Activated T-helper 2 cell treated with anti-CD3 and anti-CD28 coated beads, Interferon-gamma antibody, Interleukin-2, Interleukin-4, amounts not matched to agents 10 μg/mL and 5 μg/mL and 100 μg/mL, durations not matched to agents 14 hours and 24 hours and 36 hours (primary cell): ENCODE measurements at regions not wholly inside any gene's neighbourhood (a gene's known extent, or its start where the extent isn't known, plus 50 kb on each side); places are given as distances from the start of the nearest gene placed in this dataset.

Experiments used
- DNase-seq: peaks from one replicate; pipeline ENCODE4 v3.0.0; 2021; ENCODE audit warnings: low spot score
- H3K27ac Mint-ChIP-seq: one replicate; pipeline ENCODE4 v1.8.0; 2021; ENCODE audit warnings: mixed read lengths
- H3K27me3 Mint-ChIP-seq: one replicate; pipeline ENCODE4 v1.8.0; 2021; ENCODE audit warnings: low read depth, mixed read lengths
- H3K36me3 Mint-ChIP-seq: one replicate; pipeline ENCODE4 v1.8.0; 2021; ENCODE audit warnings: low read depth, mixed read lengths
- H3K4me1 Mint-ChIP-seq: one replicate; pipeline ENCODE4 v1.8.0; 2021; ENCODE audit warnings: low read depth, mixed read lengths
- H3K4me3 Mint-ChIP-seq: one replicate; pipeline ENCODE4 v1.8.0; 2021; ENCODE audit warnings: low read depth, mild to moderate bottlenecking, moderate library complexity, mixed read lengths
- H3K9me3 Mint-ChIP-seq: one replicate; pipeline ENCODE4 v1.8.0; 2021; ENCODE audit warnings: mixed read lengths
- intact Hi-C: fragments of 100-400 bp; cut with micrococcal nuclease; formaldehyde crosslinking; loops from one replicate; pipeline ENCODE4 v1.15.1; 2023

- H3K9me3 Mint-ChIP-seq: no peaks in the 10 kb centered on the region
- H3K27ac Mint-ChIP-seq: no peak overlapping the region
- H3K4me3 Mint-ChIP-seq: no peak overlapping the region
- H3K36me3 Mint-ChIP-seq: no peaks in the 10 kb centered on the region
- DNase-seq: no peak
- no peaks in the 10 kb centered on the region for H3K4me1 Mint-ChIP-seq
- intact Hi-C loops: no loop called here
- no peaks in the 10 kb centered on the region for H3K27me3 Mint-ChIP-seq
These were observed 740.4 kb downstream of the TUSC7 start for GRCh38 chr3:117450026-117450425.

- intact Hi-C loops: no loop called here
- Mint-ChIP-seq H3K36me3 (no peaks in the 10 kb centered on the region), H3K27me3 (no peaks in the 10 kb centered on the region), H3K4me3 (no peak overlapping the region), H3K27ac (no peak overlapping the region), H3K4me1 (no peaks in the 10 kb centered on the region), H3K9me3 (no peaks in the 10 kb centered on the region)
- DNase-seq: no peak
These were observed 744.7 kb downstream of the TUSC7 start for GRCh38 chr3:117454254-117454653.

- intact Hi-C loops: no loop called here
- H3K27me3 Mint-ChIP-seq: no peaks in the 10 kb centered on the region
These were observed 745.3 kb downstream of the TUSC7 start for GRCh38 chr3:117454908-117455307.

GRCh38 chr3:117455782-117456181 lies 746.2 kb downstream of the TUSC7 start:
- Mint-ChIP-seq H3K9me3 (no peaks in the 10 kb centered on the region), H3K4me1 (no peaks in the 10 kb centered on the region), H3K4me3 (no peak overlapping the region), H3K36me3 (no peaks in the 10 kb centered on the region), H3K27ac (no peak overlapping the region), H3K27me3 (no peaks in the 10 kb centered on the region)
- DNase-seq: no peak
- intact Hi-C loops: no loop called here

More at GRCh38 chr3:117454908-117455307, 745.3 kb downstream of the TUSC7 start:
- Mint-ChIP-seq H3K9me3 (no peaks in the 10 kb centered on the region), H3K27ac (no peak overlapping the region), H3K4me3 (no peak overlapping the region), H3K36me3 (no peaks in the 10 kb centered on the region), H3K4me1 (no peaks in the 10 kb centered on the region)
- DNase-seq: no peak

- no peak overlapping the region for H3K27ac Mint-ChIP-seq
- H3K27me3 Mint-ChIP-seq: no peaks in the 10 kb centered on the region
- DNase-seq: no peak
- no peaks in the 10 kb centered on the region for H3K4me1 Mint-ChIP-seq
- H3K36me3 Mint-ChIP-seq: no peaks in the 10 kb centered on the region
- no peak overlapping the region for H3K4me3 Mint-ChIP-seq
- no peaks in the 10 kb centered on the region for H3K9me3 Mint-ChIP-seq
- intact Hi-C loops: no loop called here
These were observed 753.9 kb downstream of the TUSC7 start for GRCh38 chr3:117463276-117464115.

- no peaks in the 10 kb centered on the region for H3K4me1 Mint-ChIP-seq
- no peaks in the 10 kb centered on the region for H3K27me3 Mint-ChIP-seq
- no peak overlapping the region for H3K4me3 Mint-ChIP-seq
- H3K9me3 Mint-ChIP-seq: no peaks in the 10 kb centered on the region
- intact Hi-C loops: no loop called here
- no peak overlapping the region for H3K27ac Mint-ChIP-seq
- no peaks in the 10 kb centered on the region for H3K36me3 Mint-ChIP-seq
- DNase-seq: no peak
These were observed 762.3 kb downstream of the TUSC7 start for GRCh38 chr3:117471831-117472230.

- no peaks in the 10 kb centered on the region for H3K36me3 Mint-ChIP-seq
- H3K9me3 Mint-ChIP-seq: no peaks in the 10 kb centered on the region
- no peak for DNase-seq
- H3K4me3 Mint-ChIP-seq: no peak overlapping the region
- no peaks in the 10 kb centered on the region for H3K27me3 Mint-ChIP-seq
- intact Hi-C loops: no loop called here
- no peaks in the 10 kb centered on the region for H3K4me1 Mint-ChIP-seq
- no peak overlapping the region for H3K27ac Mint-ChIP-seq
These were observed 764.5 kb downstream of the TUSC7 start for GRCh38 chr3:117473981-117474538.

GRCh38 chr3:117476572-117476971 lies 767.0 kb downstream of the TUSC7 start:
- no peaks in the 10 kb centered on the region for H3K27me3 Mint-ChIP-seq
- no peaks in the 10 kb centered on the region for H3K9me3 Mint-ChIP-seq
- intact Hi-C loops: no loop called here
- no peaks in the 10 kb centered on the region for H3K36me3 Mint-ChIP-seq
- H3K4me1 Mint-ChIP-seq: no peaks in the 10 kb centered on the region
- H3K4me3 Mint-ChIP-seq: no peak overlapping the region
- DNase-seq: no peak
- H3K27ac Mint-ChIP-seq: no peak overlapping the region

GRCh38 chr3:117477214-117477755 lies 767.7 kb downstream of the TUSC7 start:
- no peaks in the 10 kb centered on the region for H3K4me1 Mint-ChIP-seq
- H3K4me3 Mint-ChIP-seq: no peak overlapping the region
- no peaks in the 10 kb centered on the region for H3K36me3 Mint-ChIP-seq
- intact Hi-C loops: no loop called here
- no peaks in the 10 kb centered on the region for H3K9me3 Mint-ChIP-seq
- H3K27ac Mint-ChIP-seq: no peak overlapping the region
- no peak for DNase-seq
- H3K27me3 Mint-ChIP-seq: no peaks in the 10 kb centered on the region

GRCh38 chr3:117479095-117479494 lies 769.5 kb downstream of the TUSC7 start:
- H3K4me1 Mint-ChIP-seq: no peaks in the 10 kb centered on the region
- intact Hi-C loops: no loop called here
- H3K4me3 Mint-ChIP-seq: no peak overlapping the region
- H3K36me3 Mint-ChIP-seq: no peaks in the 10 kb centered on the region
- H3K27me3 Mint-ChIP-seq: no peaks in the 10 kb centered on the region
- no peaks in the 10 kb centered on the region for H3K9me3 Mint-ChIP-seq
- no peak overlapping the region for H3K27ac Mint-ChIP-seq
- DNase-seq: no peak

GRCh38 chr3:117480525-117480924 lies 770.9 kb downstream of the TUSC7 start:
- H3K36me3 Mint-ChIP-seq: no peaks in the 10 kb centered on the region
- no peaks in the 10 kb centered on the region for H3K9me3 Mint-ChIP-seq
- no peaks in the 10 kb centered on the region for H3K4me1 Mint-ChIP-seq
- H3K27ac Mint-ChIP-seq: no peak overlapping the region
- intact Hi-C loops: no loop called here
- H3K27me3 Mint-ChIP-seq: no peaks in the 10 kb centered on the region
- no peak for DNase-seq
- H3K4me3 Mint-ChIP-seq: no peak overlapping the region

GRCh38 chr3:117480972-117481371 lies 771.4 kb downstream of the TUSC7 start:
- no peak overlapping the region for H3K4me3 Mint-ChIP-seq
- H3K4me1 Mint-ChIP-seq: no peaks in the 10 kb centered on the region
- no peak for DNase-seq
- no peaks in the 10 kb centered on the region for H3K9me3 Mint-ChIP-seq
- no peaks in the 10 kb centered on the region for H3K36me3 Mint-ChIP-seq
- H3K27ac Mint-ChIP-seq: no peak overlapping the region
- intact Hi-C loops: no loop called here
- H3K27me3 Mint-ChIP-seq: no peaks in the 10 kb centered on the region

GRCh38 chr3:117483839-117484238 lies 774.3 kb downstream of the TUSC7 start:
- Mint-ChIP-seq H3K27ac (no peak overlapping the region), H3K9me3 (no peaks in the 10 kb centered on the region), H3K36me3 (no peaks in the 10 kb centered on the region), H3K4me1 (no peaks in the 10 kb centered on the region), H3K4me3 (no peak overlapping the region), H3K27me3 (no peaks in the 10 kb centered on the region)
- no peak for DNase-seq
- intact Hi-C loops: no loop called here
